ENCODE measurements at regions not wholly inside any gene's neighbourhood (a gene's known extent, or its start where the extent isn't known, plus 50 kb on each side); places are given as distances from the start of the nearest gene placed in this dataset.

- TF ChIP-seq, protein P1, sequence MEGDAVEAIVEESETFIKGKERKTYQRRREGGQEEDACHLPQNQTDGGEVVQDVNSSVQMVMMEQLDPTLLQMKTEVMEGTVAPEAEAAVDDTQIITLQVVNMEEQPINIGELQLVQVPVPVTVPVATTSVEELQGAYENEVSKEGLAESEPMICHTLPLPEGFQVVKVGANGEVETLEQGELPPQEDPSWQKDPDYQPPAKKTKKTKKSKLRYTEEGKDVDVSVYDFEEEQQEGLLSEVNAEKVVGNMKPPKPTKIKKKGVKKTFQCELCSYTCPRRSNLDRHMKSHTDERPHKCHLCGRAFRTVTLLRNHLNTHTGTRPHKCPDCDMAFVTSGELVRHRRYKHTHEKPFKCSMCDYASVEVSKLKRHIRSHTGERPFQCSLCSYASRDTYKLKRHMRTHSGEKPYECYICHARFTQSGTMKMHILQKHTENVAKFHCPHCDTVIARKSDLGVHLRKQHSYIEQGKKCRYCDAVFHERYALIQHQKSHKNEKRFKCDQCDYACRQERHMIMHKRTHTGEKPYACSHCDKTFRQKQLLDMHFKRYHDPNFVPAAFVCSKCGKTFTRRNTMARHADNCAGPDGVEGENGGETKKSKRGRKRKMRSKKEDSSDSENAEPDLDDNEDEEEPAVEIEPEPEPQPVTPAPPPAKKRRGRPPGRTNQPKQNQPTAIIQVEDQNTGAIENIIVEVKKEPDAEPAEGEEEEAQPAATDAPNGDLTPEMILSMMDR (IDR thresholded peaks at IDR 0.05) = no peak
- no peak for TF ChIP-seq EZH2 (IDR thresholded peaks at IDR 0.05; ENCODE audit: borderline replicate concordance, insufficient read depth, low read depth, low read length, poor library complexity, severe bottlenecking)
These were observed 284.6 kb downstream of the PTBP2 start for GRCh38 chr1:97006044-97006661.

Data from B cell (primary cell).